Gastroesophageal sphincter (tissue), 3 donors: ENCODE measurements at regions not wholly inside any gene's neighbourhood (a gene's known extent, or its start where the extent isn't known, plus 50 kb on each side); places are given as distances from the start of the nearest gene placed in this dataset.

Experiments used
- EP300 ChIP-seq: sonication (generic); formaldehyde crosslinking; IDR thresholded peaks from one replicate; pipeline ENCODE4 v1.6.1; 2017; ENCODE audit warnings: antibody characterized with exemption, mild to moderate bottlenecking
- POLR2A ChIP-seq, 2 donors: fragments of 450-650 bp; IDR thresholded peaks; one replicate each; pipeline ENCODE4 v1.6.1; 2017; ENCODE audit warnings: antibody characterized with exemption in 2 of 2, mild to moderate bottlenecking in 2 of 2, moderate library complexity in 1 of 2
- POLR2AphosphoS5 ChIP-seq: sonication (generic); formaldehyde crosslinking; IDR thresholded peaks from one replicate; pipeline ENCODE4 v1.6.1; 2017; ENCODE audit warnings: antibody characterized with exemption
- TF ChIP-seq, protein P1 (sequence below), 4 experiments: fragments of 200-600 bp in 2 of 4; fragments of 450-650 bp in 2 of 4; sonication (generic) in 1 of 4; IDR thresholded peaks; one replicate each; pipeline ENCODE4 v1.5.1; 2017 to 2019; ENCODE audit warnings: antibody characterized with exemption in 4 of 4, mild to moderate bottlenecking in 2 of 4, moderate library complexity in 2 of 4

GRCh38 chr12:46920499-46920898, 94.7 kb upstream of the SLC38A4 start:
- TF ChIP-seq POLR2A (IDR thresholded peaks at IDR 0.05) (no peak), POLR2AphosphoS5 (no peak), EP300 (no peak)
- TF ChIP-seq, protein P1, sequence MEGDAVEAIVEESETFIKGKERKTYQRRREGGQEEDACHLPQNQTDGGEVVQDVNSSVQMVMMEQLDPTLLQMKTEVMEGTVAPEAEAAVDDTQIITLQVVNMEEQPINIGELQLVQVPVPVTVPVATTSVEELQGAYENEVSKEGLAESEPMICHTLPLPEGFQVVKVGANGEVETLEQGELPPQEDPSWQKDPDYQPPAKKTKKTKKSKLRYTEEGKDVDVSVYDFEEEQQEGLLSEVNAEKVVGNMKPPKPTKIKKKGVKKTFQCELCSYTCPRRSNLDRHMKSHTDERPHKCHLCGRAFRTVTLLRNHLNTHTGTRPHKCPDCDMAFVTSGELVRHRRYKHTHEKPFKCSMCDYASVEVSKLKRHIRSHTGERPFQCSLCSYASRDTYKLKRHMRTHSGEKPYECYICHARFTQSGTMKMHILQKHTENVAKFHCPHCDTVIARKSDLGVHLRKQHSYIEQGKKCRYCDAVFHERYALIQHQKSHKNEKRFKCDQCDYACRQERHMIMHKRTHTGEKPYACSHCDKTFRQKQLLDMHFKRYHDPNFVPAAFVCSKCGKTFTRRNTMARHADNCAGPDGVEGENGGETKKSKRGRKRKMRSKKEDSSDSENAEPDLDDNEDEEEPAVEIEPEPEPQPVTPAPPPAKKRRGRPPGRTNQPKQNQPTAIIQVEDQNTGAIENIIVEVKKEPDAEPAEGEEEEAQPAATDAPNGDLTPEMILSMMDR (IDR thresholded peaks at IDR 0.05), result no peak
